SK-N-SH (cell line): ENCODE measurements at regions not wholly inside any gene's neighbourhood (a gene's known extent, or its start where the extent isn't known, plus 50 kb on each side); places are given as distances from the start of the nearest gene placed in this dataset.

Experiments
- CTCF ChIA-PET: fragments of 300-600, 350-600 bp; formaldehyde crosslinking; extraction: SDS; loops from one replicate; lab custom pipeline; 2021; lab: Yijun Ruan, JAX
- POLR2A ChIA-PET: fragments of 350-600 bp; sonication (Branson Sonifier 250); formaldehyde crosslinking; extraction: SDS; loops from one replicate; lab custom pipeline; 2020; ENCODE audit warnings: antibody characterized with exemption, inconsistent platforms; lab: Yijun Ruan, JAX
- DNase-seq: peaks from one replicate; pipeline ENCODE4 v3.0.0; 2012
- H2AFZ ChIP-seq: fragments of 200-600 bp; sonication (generic); 2 replicates; pipeline ENCODE4 v1.8.1; 2016; ENCODE audit warnings: antibody characterized with exemption, mild to moderate bottlenecking, low read depth
- H3F3A ChIP-seq: fragments of 200-600 bp; sonication (generic); replicated peaks from 2 replicates; pipeline ENCODE3; 2016; ENCODE audit warnings: antibody characterized with exemption, mild to moderate bottlenecking; ENCODE audit not compliant: insufficient read depth
- H3K27ac ChIP-seq, 2 experiments: fragments of 200-500 bp in 1 of 2; fragments of 200-600 bp in 1 of 2; sonication (Bioruptor generic) in 1 of 2; sonication (generic), shearing (Covaris generic) in 1 of 2; 2 replicates each; pipeline versions ENCODE4 v1.5.1 to v1.6.1; 2014 to 2016; ENCODE audit warnings: low read depth in 2 of 2, inconsistent platforms in 1 of 2, low read length in 1 of 2, mild to moderate bottlenecking in 1 of 2, mixed read lengths in 1 of 2
- H3K27me3 ChIP-seq: fragments of 200-600 bp; sonication (generic), shearing (Covaris generic); 2 replicates; pipeline ENCODE4 v1.6.1; 2016; ENCODE audit warnings: mixed run types; ENCODE audit not compliant: insufficient read depth
- H3K36me3 ChIP-seq, 2 experiments: fragments of 200-500 bp in 1 of 2; fragments of 200-600 bp in 1 of 2; sonication (Bioruptor generic) in 1 of 2; sonication (generic) in 1 of 2; replicated peaks in 1 of 2; 2 replicates each; pipeline versions ENCODE3 to v1.5.1; 2014 to 2016; ENCODE audit warnings: low read length in 1 of 2, mild to moderate bottlenecking in 1 of 2; ENCODE audit not compliant: insufficient read depth in 2 of 2, control insufficient read depth in 1 of 2
- H3K4me1 ChIP-seq, 2 experiments: fragments of 200-500 bp in 1 of 2; fragments of 200-600 bp in 1 of 2; sonication (Bioruptor generic) in 1 of 2; sonication (generic), shearing (Covaris generic) in 1 of 2; 2 replicates each; pipeline versions ENCODE4 v1.5.1 to v1.6.1; 2014 to 2016; ENCODE audit warnings: low read depth in 1 of 2, low read length in 1 of 2, mixed run types in 1 of 2; ENCODE audit not compliant: insufficient read depth in 2 of 2, control insufficient read depth in 1 of 2
- H3K4me2 ChIP-seq: fragments of 200-600 bp; sonication (generic), shearing (Covaris generic); 2 replicates; pipeline ENCODE4 v1.6.1; 2017; ENCODE audit warnings: mixed run types
- H3K4me3 ChIP-seq, 2 experiments: fragments of 200-500 bp in 1 of 2; fragments of 200-600 bp in 1 of 2; sonication (Bioruptor generic) in 1 of 2; sonication (generic), shearing (Covaris generic) in 1 of 2; 2 replicates each; pipeline versions ENCODE4 v1.5.1 to v1.8.1; 2014 to 2016; ENCODE audit warnings: low read depth in 2 of 2, inconsistent platforms in 1 of 2, low read length in 1 of 2, mild to moderate bottlenecking in 1 of 2, mixed read lengths in 1 of 2, moderate library complexity in 1 of 2
- H3K79me2 ChIP-seq: fragments of 200-600 bp; sonication (generic); 2 replicates; pipeline ENCODE4 v1.8.1; 2017; ENCODE audit warnings: mild to moderate bottlenecking; ENCODE audit not compliant: insufficient read depth
- H3K9ac ChIP-seq: fragments of 200-600 bp; sonication (generic); 2 replicates; pipeline ENCODE4 v1.6.1; 2017; ENCODE audit warnings: mixed run types
- H3K9me2 ChIP-seq: fragments of 200-600 bp; sonication (generic); 2 replicates; pipeline ENCODE4 v1.6.1; 2017; ENCODE audit warnings: mixed run types
- H3K9me3 ChIP-seq: fragments of 200-600 bp; sonication (generic); 2 replicates; pipeline ENCODE4 v1.6.1; 2017; ENCODE audit warnings: mixed run types, mild to moderate bottlenecking, moderate library complexity
- H4K20me1 ChIP-seq: fragments of 200-600 bp; sonication (generic); 2 replicates; pipeline ENCODE4 v1.6.1; 2017; ENCODE audit warnings: mild to moderate bottlenecking, mixed run types; ENCODE audit not compliant: insufficient read depth
- ELF1 ChIP-seq: IDR thresholded peaks from 2 replicates; pipeline ENCODE4 v1.4.0; 2012
- EP300 ChIP-seq, 2 experiments: IDR thresholded peaks; 2 replicates each; pipeline versions ENCODE4 v1.4.0 to v1.6.1; 2012; ENCODE audit warnings: borderline replicate concordance in 1 of 2, low read depth in 1 of 2, low read length in 1 of 2
- FOSL2 ChIP-seq: IDR thresholded peaks from 2 replicates; pipeline ENCODE4 v1.4.0; 2012; ENCODE audit warnings: low read depth, mild to moderate bottlenecking, moderate library complexity, borderline replicate concordance
- FOXJ3 ChIP-seq: sonication (generic); formaldehyde crosslinking; IDR thresholded peaks from 2 replicates; pipeline ENCODE4 v1.5.1; 2020; ENCODE audit warnings: mild to moderate bottlenecking, missing genetic modification reagents
- GABPA ChIP-seq: IDR thresholded peaks from 2 replicates; pipeline ENCODE4 v1.4.0; 2012; ENCODE audit warnings: low read depth, mild to moderate bottlenecking
- GATA2 ChIP-seq: sonication (generic); formaldehyde crosslinking; IDR thresholded peaks from 2 replicates; pipeline ENCODE4 v1.5.0; 2020; ENCODE audit warnings: mild to moderate bottlenecking, missing genetic modification reagents
- MEF2A ChIP-seq: IDR thresholded peaks from 2 replicates; pipeline ENCODE4 v1.4.0; 2012; ENCODE audit warnings: low read depth, borderline replicate concordance
- NFIC ChIP-seq: IDR thresholded peaks from 2 replicates; pipeline ENCODE4 v1.4.0; 2012; ENCODE audit warnings: borderline replicate concordance
- RCOR1 ChIP-seq: fragments of 150-350 bp; IDR thresholded peaks from 2 replicates; pipeline ENCODE4 v1.6.1; 2017; ENCODE audit warnings: antibody characterized with exemption, low read length
- RFX5 ChIP-seq: IDR thresholded peaks from 2 replicates; pipeline ENCODE4 v1.6.1; 2012; ENCODE audit warnings: mild to moderate bottlenecking, improper control_type of control experiment, low read length
- RXRA ChIP-seq: IDR thresholded peaks from 2 replicates; pipeline ENCODE4 v1.4.0; 2012; ENCODE audit warnings: low read depth, mild to moderate bottlenecking, borderline replicate concordance
- TEAD4 ChIP-seq: IDR thresholded peaks from 2 replicates; pipeline ENCODE4 v1.4.0; 2012; ENCODE audit warnings: mild to moderate bottlenecking, borderline replicate concordance; ENCODE audit not compliant: insufficient read depth
- WGBS: methylation state at CpG from one replicate; pipeline ENCODE4 v1.1.6; 2017; ENCODE audit warnings: low lambda C conversion rate; 5-methylcytosine and 5-hydroxymethylcytosine counted together
- TF ChIP-seq, protein P1 (sequence below): IDR thresholded peaks from 2 replicates; pipeline ENCODE4; 2012
- TF ChIP-seq, protein P2 (sequence below): IDR thresholded peaks from 2 replicates; pipeline ENCODE4 v1.6.1; 2012; ENCODE audit warnings: mild to moderate bottlenecking, low read depth, low read length, moderate library complexity
- TF ChIP-seq, protein P3 (sequence below): IDR thresholded peaks from 2 replicates; pipeline ENCODE4 v1.4.0; 2012; ENCODE audit warnings: low read depth, borderline replicate concordance

DNA sequence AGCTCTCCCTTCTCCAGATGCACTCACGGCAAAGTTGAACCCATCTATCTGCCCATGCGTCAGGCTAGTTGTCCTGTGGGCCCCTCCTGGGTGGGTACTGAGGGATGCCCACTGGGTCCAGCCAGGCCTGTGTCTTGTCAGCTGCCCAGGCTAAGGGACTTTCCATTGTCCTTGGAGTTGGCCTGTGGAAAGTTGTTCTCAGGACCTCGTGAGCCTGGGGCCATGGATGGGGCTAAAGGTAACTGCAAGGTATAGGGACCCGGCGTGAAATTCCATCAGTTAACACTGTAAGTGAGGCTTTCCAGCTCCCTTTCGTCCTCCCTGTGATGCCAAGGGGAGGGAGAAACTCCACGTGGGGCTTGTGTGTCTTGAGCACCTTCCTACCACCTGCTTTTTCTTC lies 126.5 kb downstream of the CEBPB start:
- Histone ChIP-seq H3K4me1 (peaks cover 15 to 22% of the 10 kb centered on the region in 2 experiments; a peak in 3 of 4 replicates), H3K4me3 (no peak overlapping the region)
- POLR2A ChIA-PET = no interaction called here
- TF ChIP-seq RFX5 = no peak
- no peak for TF ChIP-seq RXRA
- no peak for TF ChIP-seq GATA2 (CRISPR knock-in tag)
- TF ChIP-seq ELF1 = no peak
- no peak for TF ChIP-seq FOSL2
- TF ChIP-seq, protein P1, sequence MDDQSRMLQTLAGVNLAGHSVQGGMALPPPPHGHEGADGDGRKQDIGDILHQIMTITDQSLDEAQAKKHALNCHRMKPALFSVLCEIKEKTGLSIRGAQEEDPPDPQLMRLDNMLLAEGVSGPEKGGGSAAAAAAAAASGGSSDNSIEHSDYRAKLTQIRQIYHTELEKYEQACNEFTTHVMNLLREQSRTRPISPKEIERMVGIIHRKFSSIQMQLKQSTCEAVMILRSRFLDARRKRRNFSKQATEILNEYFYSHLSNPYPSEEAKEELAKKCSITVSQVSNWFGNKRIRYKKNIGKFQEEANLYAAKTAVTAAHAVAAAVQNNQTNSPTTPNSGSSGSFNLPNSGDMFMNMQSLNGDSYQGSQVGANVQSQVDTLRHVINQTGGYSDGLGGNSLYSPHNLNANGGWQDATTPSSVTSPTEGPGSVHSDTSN = no peak
- no peak for TF ChIP-seq EP300 (IDR thresholded peaks at IDR 0.05; ENCODE audit: borderline replicate concordance in 1 of 2, low read depth in 1 of 2, low read length in 1 of 2)
- no peak for TF ChIP-seq FOXJ3 (CRISPR knock-in tag)
- TF ChIP-seq, protein P2, sequence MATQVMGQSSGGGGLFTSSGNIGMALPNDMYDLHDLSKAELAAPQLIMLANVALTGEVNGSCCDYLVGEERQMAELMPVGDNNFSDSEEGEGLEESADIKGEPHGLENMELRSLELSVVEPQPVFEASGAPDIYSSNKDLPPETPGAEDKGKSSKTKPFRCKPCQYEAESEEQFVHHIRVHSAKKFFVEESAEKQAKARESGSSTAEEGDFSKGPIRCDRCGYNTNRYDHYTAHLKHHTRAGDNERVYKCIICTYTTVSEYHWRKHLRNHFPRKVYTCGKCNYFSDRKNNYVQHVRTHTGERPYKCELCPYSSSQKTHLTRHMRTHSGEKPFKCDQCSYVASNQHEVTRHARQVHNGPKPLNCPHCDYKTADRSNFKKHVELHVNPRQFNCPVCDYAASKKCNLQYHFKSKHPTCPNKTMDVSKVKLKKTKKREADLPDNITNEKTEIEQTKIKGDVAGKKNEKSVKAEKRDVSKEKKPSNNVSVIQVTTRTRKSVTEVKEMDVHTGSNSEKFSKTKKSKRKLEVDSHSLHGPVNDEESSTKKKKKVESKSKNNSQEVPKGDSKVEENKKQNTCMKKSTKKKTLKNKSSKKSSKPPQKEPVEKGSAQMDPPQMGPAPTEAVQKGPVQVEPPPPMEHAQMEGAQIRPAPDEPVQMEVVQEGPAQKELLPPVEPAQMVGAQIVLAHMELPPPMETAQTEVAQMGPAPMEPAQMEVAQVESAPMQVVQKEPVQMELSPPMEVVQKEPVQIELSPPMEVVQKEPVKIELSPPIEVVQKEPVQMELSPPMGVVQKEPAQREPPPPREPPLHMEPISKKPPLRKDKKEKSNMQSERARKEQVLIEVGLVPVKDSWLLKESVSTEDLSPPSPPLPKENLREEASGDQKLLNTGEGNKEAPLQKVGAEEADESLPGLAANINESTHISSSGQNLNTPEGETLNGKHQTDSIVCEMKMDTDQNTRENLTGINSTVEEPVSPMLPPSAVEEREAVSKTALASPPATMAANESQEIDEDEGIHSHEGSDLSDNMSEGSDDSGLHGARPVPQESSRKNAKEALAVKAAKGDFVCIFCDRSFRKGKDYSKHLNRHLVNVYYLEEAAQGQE = no peak
- no peak for TF ChIP-seq RCOR1
- no peak for TF ChIP-seq NFIC
- TF ChIP-seq, protein P3, sequence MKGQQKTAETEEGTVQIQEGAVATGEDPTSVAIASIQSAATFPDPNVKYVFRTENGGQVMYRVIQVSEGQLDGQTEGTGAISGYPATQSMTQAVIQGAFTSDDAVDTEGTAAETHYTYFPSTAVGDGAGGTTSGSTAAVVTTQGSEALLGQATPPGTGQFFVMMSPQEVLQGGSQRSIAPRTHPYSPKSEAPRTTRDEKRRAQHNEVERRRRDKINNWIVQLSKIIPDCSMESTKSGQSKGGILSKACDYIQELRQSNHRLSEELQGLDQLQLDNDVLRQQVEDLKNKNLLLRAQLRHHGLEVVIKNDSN = no peak
- TF ChIP-seq GABPA = no peak
- TF ChIP-seq TEAD4 = no peak
- TF ChIP-seq MEF2A = no peak
- TF ChIP-seq, all 33 proteins: peak for 0
- WGBS = 94% methylated on average over 7 of the region's 7 CpGs
- no peak overlapping the region for H3K9ac ChIP-seq
- no peaks in the 10 kb centered on the region for H3K36me3 ChIP-seq
- DNase-seq = no peak
- H3K4me2 ChIP-seq = no peak overlapping the region
- CTCF ChIA-PET = interaction anchor here (0.9 to 1.7 kb wide), 2 partner anchors 8 to 17 kb away, joined by 3 read pairs; no protein-coding TSS in a partner anchor
- no peaks in the 10 kb centered on the region for H3K9me2 ChIP-seq
- H3F3A ChIP-seq = peaks cover 11% of the 10 kb centered on the region
- H3K79me2 ChIP-seq = no peaks in the 10 kb centered on the region
- no peaks in the 10 kb centered on the region for H3K27me3 ChIP-seq
- no peaks in the 10 kb centered on the region for H3K9me3 ChIP-seq
- H2AFZ ChIP-seq = no peak overlapping the region
- no peaks in the 10 kb centered on the region for H4K20me1 ChIP-seq
- no peak overlapping the region for H3K27ac ChIP-seq
